ENCODE measurements at regions not wholly inside any gene's neighbourhood (a gene's known extent, or its start where the extent isn't known, plus 50 kb on each side); places are given as distances from the start of the nearest gene placed in this dataset.

DNA sequence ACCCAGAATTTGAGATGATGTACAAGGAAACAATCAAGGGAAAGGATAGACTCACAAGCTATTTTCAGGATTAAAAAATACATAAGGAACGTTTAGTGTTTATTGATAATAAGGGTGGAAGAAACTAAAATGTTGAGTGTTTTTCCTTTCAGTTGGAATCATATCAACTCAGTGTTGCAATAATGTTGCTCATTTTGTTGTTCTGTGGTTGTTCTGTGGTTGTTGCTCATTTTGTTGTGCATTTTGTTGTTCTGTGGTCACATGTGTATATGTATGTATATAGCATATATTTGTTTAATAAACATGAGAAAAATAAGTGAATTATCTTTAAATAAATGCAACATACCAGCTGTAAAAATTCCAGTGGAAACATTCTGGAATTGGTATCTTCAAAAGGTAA, 262.4 kb upstream of the SPRY2 start:
- no peak overlapping the region for H3K27ac ChIP-seq (ENCODE audit: low read length)
- no peak overlapping the region for H2AFZ ChIP-seq (ENCODE audit: low read depth, low read length)
- no peak overlapping the region for H3K4me3 ChIP-seq (ENCODE audit: low read length)
- H4K20me1 ChIP-seq (ENCODE audit: insufficient read depth): no peaks in the 10 kb centered on the region
- H3K36me3 ChIP-seq (ENCODE audit: insufficient read depth, low read length): no peaks in the 10 kb centered on the region
- H3K9ac ChIP-seq (ENCODE audit: low read length): no peak overlapping the region
- no peak overlapping the region for H3K4me2 ChIP-seq (ENCODE audit: low read length)
- TF ChIP-seq EZH2 (IDR thresholded peaks at IDR 0.05; ENCODE audit: borderline replicate concordance, insufficient read depth, low read length, poor library complexity, severe bottlenecking): no peak
- no peak for TF ChIP-seq EP300 (conservative IDR thresholded peaks at IDR 0.05; ENCODE audit: poor library complexity, severe bottlenecking)
- no peak for TF ChIP-seq RAD21 (conservative IDR thresholded peaks at IDR 0.05)
- no peak for TF ChIP-seq SMC3 (conservative IDR thresholded peaks at IDR 0.05; ENCODE audit: poor library complexity)
- H3K9me2 ChIP-seq (ENCODE audit: insufficient read depth, low read length): no peaks in the 10 kb centered on the region
- H3K9me3 ChIP-seq (ENCODE audit: low read length): no peaks in the 10 kb centered on the region
- H3K27me3 ChIP-seq (ENCODE audit: insufficient read depth, low read depth, low read length): no peaks in the 10 kb centered on the region
- no peaks in the 10 kb centered on the region for H3K79me2 ChIP-seq (replicated peaks; ENCODE audit: insufficient read depth, low read length)
- H3F3A ChIP-seq (ENCODE audit: insufficient read depth, low read length, poor library complexity, severe bottlenecking): no peaks in the 10 kb centered on the region

- H3F3A ChIP-seq (ENCODE audit: insufficient read depth, low read length, poor library complexity, severe bottlenecking): no peaks in the 10 kb centered on the region
- no peaks in the 10 kb centered on the region for H3K27me3 ChIP-seq (ENCODE audit: insufficient read depth, low read depth, low read length)
- no peak overlapping the region for H3K9ac ChIP-seq (ENCODE audit: low read length)
- no peak overlapping the region for H3K4me3 ChIP-seq (ENCODE audit: low read length)
- TF ChIP-seq POLR2AphosphoS5 (IDR thresholded peaks at IDR 0.05) (no peak), RAD21 (conservative IDR thresholded peaks at IDR 0.05) (no peak), MXI1 (conservative IDR thresholded peaks at IDR 0.05; ENCODE audit: poor library complexity, severe bottlenecking) (no peak), EP300 (conservative IDR thresholded peaks at IDR 0.05; ENCODE audit: poor library complexity, severe bottlenecking) (no peak), EZH2 (IDR thresholded peaks at IDR 0.05; ENCODE audit: borderline replicate concordance, insufficient read depth, low read length, poor library complexity, severe bottlenecking) (no peak), SMC3 (conservative IDR thresholded peaks at IDR 0.05; ENCODE audit: poor library complexity) (no peak)
- TF ChIP-seq, protein P1, sequence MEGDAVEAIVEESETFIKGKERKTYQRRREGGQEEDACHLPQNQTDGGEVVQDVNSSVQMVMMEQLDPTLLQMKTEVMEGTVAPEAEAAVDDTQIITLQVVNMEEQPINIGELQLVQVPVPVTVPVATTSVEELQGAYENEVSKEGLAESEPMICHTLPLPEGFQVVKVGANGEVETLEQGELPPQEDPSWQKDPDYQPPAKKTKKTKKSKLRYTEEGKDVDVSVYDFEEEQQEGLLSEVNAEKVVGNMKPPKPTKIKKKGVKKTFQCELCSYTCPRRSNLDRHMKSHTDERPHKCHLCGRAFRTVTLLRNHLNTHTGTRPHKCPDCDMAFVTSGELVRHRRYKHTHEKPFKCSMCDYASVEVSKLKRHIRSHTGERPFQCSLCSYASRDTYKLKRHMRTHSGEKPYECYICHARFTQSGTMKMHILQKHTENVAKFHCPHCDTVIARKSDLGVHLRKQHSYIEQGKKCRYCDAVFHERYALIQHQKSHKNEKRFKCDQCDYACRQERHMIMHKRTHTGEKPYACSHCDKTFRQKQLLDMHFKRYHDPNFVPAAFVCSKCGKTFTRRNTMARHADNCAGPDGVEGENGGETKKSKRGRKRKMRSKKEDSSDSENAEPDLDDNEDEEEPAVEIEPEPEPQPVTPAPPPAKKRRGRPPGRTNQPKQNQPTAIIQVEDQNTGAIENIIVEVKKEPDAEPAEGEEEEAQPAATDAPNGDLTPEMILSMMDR (IDR thresholded peaks at IDR 0.05; ENCODE audit: poor library complexity, severe bottlenecking): no peak
- H3K9me2 ChIP-seq (ENCODE audit: insufficient read depth, low read length): no peaks in the 10 kb centered on the region
- no peak overlapping the region for H2AFZ ChIP-seq (ENCODE audit: low read depth, low read length)
- H3K79me2 ChIP-seq (replicated peaks; ENCODE audit: insufficient read depth, low read length): no peaks in the 10 kb centered on the region
- H3K4me2 ChIP-seq (ENCODE audit: low read length): no peak overlapping the region
- no peaks in the 10 kb centered on the region for H4K20me1 ChIP-seq (ENCODE audit: insufficient read depth)
- no peaks in the 10 kb centered on the region for H3K36me3 ChIP-seq (ENCODE audit: insufficient read depth, low read length)
- H3K9me3 ChIP-seq (ENCODE audit: low read length): no peaks in the 10 kb centered on the region
- H3K27ac ChIP-seq (ENCODE audit: low read length): no peak overlapping the region
Observed at GRCh38 chr13:80599765-80600164, 258.8 kb upstream of the SPRY2 start.

GRCh38 chr13:80598189-80598588, 257.3 kb upstream of the SPRY2 start:
- Histone ChIP-seq H3K79me2 (replicated peaks; ENCODE audit: insufficient read depth, low read length) (no peaks in the 10 kb centered on the region), H3K27me3 (ENCODE audit: insufficient read depth, low read depth, low read length) (no peaks in the 10 kb centered on the region), H3K9ac (ENCODE audit: low read length) (no peak overlapping the region), H3K9me2 (ENCODE audit: insufficient read depth, low read length) (no peaks in the 10 kb centered on the region), H3K4me3 (ENCODE audit: low read length) (no peak overlapping the region), H3K4me2 (ENCODE audit: low read length) (no peak overlapping the region), H2AFZ (ENCODE audit: low read depth, low read length) (no peak overlapping the region), H4K20me1 (ENCODE audit: insufficient read depth) (no peaks in the 10 kb centered on the region), H3K27ac (ENCODE audit: low read length) (no peak overlapping the region), H3F3A (ENCODE audit: insufficient read depth, low read length, poor library complexity, severe bottlenecking) (no peaks in the 10 kb centered on the region), H3K36me3 (ENCODE audit: insufficient read depth, low read length) (no peaks in the 10 kb centered on the region), H3K9me3 (ENCODE audit: low read length) (no peaks in the 10 kb centered on the region)
- TF ChIP-seq, protein P2, sequence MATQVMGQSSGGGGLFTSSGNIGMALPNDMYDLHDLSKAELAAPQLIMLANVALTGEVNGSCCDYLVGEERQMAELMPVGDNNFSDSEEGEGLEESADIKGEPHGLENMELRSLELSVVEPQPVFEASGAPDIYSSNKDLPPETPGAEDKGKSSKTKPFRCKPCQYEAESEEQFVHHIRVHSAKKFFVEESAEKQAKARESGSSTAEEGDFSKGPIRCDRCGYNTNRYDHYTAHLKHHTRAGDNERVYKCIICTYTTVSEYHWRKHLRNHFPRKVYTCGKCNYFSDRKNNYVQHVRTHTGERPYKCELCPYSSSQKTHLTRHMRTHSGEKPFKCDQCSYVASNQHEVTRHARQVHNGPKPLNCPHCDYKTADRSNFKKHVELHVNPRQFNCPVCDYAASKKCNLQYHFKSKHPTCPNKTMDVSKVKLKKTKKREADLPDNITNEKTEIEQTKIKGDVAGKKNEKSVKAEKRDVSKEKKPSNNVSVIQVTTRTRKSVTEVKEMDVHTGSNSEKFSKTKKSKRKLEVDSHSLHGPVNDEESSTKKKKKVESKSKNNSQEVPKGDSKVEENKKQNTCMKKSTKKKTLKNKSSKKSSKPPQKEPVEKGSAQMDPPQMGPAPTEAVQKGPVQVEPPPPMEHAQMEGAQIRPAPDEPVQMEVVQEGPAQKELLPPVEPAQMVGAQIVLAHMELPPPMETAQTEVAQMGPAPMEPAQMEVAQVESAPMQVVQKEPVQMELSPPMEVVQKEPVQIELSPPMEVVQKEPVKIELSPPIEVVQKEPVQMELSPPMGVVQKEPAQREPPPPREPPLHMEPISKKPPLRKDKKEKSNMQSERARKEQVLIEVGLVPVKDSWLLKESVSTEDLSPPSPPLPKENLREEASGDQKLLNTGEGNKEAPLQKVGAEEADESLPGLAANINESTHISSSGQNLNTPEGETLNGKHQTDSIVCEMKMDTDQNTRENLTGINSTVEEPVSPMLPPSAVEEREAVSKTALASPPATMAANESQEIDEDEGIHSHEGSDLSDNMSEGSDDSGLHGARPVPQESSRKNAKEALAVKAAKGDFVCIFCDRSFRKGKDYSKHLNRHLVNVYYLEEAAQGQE (IDR thresholded peaks at IDR 0.05; ENCODE audit: borderline replicate concordance): no peak
- no peak for TF ChIP-seq SMC3 (conservative IDR thresholded peaks at IDR 0.05; ENCODE audit: poor library complexity)
- no peak for TF ChIP-seq MXI1 (conservative IDR thresholded peaks at IDR 0.05; ENCODE audit: poor library complexity, severe bottlenecking)
